ENCODE measurements at regions not wholly inside any gene's neighbourhood (a gene's known extent, or its start where the extent isn't known, plus 50 kb on each side); places are given as distances from the start of the nearest gene placed in this dataset.

DNA sequence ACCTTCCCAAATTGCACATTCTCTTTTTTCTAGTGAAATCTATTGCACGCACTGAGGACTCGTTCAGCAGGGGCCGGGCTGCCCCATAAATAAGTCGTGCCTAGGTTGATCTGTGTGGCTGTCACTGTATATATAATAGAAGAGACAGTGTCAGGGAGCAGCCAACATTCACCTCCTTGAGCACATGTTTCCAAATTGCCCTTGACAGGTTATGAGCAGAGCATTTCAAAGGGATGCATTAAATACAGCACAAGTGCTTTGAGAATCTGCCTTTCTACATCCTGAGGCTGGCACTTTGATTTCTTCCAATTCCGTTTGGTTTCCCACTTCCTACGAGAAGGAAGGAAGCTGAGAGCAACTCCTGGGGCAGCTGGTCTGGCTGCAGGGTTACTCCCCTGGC, 291.2 kb downstream of the NPIPA8 start:
- no peak overlapping the region for H3K27ac Mint-ChIP-seq (ENCODE audit: low read depth)
- no peaks in the 10 kb centered on the region for H3K4me1 Mint-ChIP-seq
- H3K36me3 Mint-ChIP-seq (ENCODE audit: insufficient read depth), result no peaks in the 10 kb centered on the region
- H3K4me3 Mint-ChIP-seq, result no peak overlapping the region
- H3K9me3 Mint-ChIP-seq, result no peaks in the 10 kb centered on the region
- no peak for ATAC-seq (replicated peaks; ENCODE audit: extremely low read depth, poor library complexity, severe bottlenecking)
- DNase-seq (ENCODE audit: low spot score in 2 of 2), result no peak
- H3K27me3 Mint-ChIP-seq, result peaks cover 11% of the 10 kb centered on the region

DNA sequence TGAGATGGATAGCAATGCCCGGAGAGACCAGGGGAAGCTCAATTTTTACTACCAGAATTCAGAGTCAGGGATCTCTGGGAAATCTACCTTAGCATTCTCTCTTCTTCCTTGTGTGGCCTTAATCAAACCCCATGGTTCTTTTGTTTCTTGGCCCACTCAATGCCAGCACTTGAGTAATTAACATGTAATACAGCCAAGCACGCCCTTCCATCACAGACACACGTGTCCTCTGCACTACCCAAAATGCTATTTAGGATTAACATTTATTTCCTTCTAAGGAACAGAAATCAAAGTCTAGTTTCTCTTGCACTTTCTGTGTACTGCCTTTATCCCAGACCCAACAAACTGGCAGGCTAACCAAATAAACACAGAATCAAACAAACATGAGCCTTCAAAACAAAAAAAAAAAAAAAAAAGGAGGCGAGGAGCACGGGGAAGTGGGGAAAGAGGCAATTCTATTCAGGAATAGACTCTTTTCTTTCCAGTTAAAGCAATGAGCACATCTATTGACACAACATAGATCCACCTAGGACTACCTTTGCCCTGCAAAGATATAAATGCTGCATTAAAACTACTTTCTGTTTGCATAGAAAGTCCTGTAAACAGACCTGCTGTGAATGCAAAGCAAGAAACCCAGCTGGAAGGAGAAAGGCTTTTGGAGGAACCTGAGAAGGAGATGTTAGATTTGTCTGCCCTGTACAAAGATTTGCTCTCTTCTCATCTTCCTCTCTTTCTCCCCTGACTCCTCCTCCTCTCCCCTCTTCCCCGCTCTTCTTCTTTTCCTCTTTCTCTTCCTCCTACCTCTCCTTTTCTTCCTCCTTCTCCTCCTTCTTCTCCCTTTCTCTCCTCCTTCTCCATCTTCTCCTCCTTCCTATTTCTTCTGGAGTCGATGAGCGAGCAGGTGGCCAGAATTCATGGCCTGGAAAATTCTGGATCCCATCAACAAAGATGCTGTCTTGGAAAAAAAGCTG, 294.4 kb downstream of the NPIPA8 start:
- DNase-seq (ENCODE audit: low spot score in 2 of 2), result no peak
- Mint-ChIP-seq H3K4me3 (no peak overlapping the region), H3K36me3 (ENCODE audit: insufficient read depth) (no peaks in the 10 kb centered on the region), H3K4me1 (no peaks in the 10 kb centered on the region), H3K9me3 (no peaks in the 10 kb centered on the region), H3K27ac (ENCODE audit: low read depth) (no peak overlapping the region), H3K27me3 (peaks cover 11% of the 10 kb centered on the region)
- ATAC-seq (replicated peaks; ENCODE audit: extremely low read depth, poor library complexity, severe bottlenecking), result no peak

DNA sequence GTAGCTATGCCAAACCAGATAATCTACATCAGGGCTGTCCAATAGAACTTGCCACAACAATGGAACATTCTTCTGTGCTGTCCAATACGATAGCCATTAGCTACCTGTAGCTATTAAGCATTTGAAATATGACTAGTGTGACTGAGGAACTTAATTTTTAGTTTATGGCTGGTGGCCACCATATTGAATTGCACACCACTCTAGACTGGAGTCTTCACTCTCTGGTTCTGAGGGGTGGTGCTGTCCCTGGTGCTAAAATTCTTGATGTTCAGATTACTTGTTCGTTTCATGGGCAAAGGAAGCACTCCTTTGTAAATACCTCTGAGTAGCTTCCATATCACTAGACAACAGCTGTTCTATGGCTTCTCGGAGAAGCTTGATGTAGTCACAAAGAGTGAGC, 296.6 kb downstream of the NPIPA8 start:
- DNase-seq (ENCODE audit: low spot score in 2 of 2) (no peak), ATAC-seq (replicated peaks; ENCODE audit: extremely low read depth, poor library complexity, severe bottlenecking) (no peak)
- Mint-ChIP-seq H3K36me3 (ENCODE audit: insufficient read depth) (no peaks in the 10 kb centered on the region), H3K27me3 (peaks cover 11% of the 10 kb centered on the region), H3K4me1 (no peaks in the 10 kb centered on the region), H3K9me3 (no peaks in the 10 kb centered on the region), H3K4me3 (no peak overlapping the region), H3K27ac (ENCODE audit: low read depth) (no peak overlapping the region)

DNA sequence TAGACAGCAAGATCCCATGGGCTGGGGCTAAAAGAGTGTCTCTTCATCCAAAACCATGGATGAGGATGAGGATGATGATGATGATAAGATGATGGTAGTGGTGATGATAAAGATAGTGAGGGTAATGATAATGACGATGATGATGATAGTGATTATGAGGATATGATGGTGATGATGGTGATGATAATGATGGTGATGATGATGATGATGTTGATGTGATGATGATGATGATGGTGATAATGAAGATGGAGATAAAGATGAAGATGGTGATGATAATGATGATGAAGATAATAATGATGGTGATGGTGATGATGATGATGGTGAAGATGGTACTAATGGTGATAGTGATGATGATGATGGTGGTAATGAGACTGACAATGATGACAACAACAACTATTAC, 299.5 kb downstream of the NPIPA8 start:
- no peak overlapping the region for H3K4me3 Mint-ChIP-seq
- H3K9me3 Mint-ChIP-seq, result no peaks in the 10 kb centered on the region
- H3K27ac Mint-ChIP-seq (ENCODE audit: low read depth), result no peak overlapping the region
- H3K36me3 Mint-ChIP-seq (ENCODE audit: insufficient read depth), result no peaks in the 10 kb centered on the region
- no peak for ATAC-seq (replicated peaks; ENCODE audit: extremely low read depth, poor library complexity, severe bottlenecking)
- DNase-seq (ENCODE audit: low spot score in 2 of 2), result no peak
- H3K4me1 Mint-ChIP-seq, result no peaks in the 10 kb centered on the region
- H3K27me3 Mint-ChIP-seq, result peaks cover 7% of the 10 kb centered on the region

DNA sequence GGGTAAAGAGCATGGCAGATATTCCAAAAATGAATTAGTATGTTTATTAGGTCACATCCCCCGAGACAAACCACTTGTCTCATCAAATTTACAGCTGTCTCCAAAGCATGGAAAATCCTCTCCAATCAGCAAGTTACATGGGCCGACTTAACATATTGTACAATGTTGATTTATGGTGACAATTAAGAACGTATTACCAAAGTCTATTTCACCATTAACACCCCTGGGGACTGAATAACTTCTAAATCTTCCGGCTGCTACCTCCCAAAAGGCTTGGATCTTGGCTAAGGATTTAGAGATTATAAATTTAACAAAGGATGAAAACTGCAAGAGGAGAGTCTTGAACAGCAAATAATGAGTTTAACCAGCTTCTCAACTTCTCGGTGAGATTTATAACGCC, 311.9 kb downstream of the NPIPA8 start:
- DNase-seq (ENCODE audit: low spot score in 2 of 2) (no peak), ATAC-seq (replicated peaks; ENCODE audit: extremely low read depth, poor library complexity, severe bottlenecking) (no peak)
- H3K36me3 Mint-ChIP-seq (ENCODE audit: insufficient read depth), result no peaks in the 10 kb centered on the region
- peaks cover 29% of the 10 kb centered on the region for H3K27me3 Mint-ChIP-seq
- no peak overlapping the region for H3K27ac Mint-ChIP-seq (ENCODE audit: low read depth)
- no peak overlapping the region for H3K4me3 Mint-ChIP-seq
- no peaks in the 10 kb centered on the region for H3K9me3 Mint-ChIP-seq
- H3K4me1 Mint-ChIP-seq, result no peaks in the 10 kb centered on the region

DNA sequence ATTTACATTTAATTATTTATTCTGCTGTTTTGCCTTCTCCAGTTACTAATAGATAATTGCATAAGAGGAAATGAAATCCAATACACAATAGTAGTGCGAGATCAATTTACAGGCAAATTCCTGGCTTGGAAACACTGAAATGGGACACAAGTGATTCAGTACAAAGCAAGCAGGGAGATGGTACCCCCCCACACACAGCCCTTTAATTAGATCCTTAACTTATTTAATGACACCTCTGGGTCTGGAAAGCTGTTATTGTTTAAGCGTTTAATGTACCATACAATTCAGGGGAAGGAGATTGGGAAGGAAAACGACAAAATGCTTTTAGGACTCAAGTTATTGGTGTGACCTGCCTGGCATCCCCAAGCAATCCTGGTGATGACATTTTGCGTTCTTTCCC, 318.2 kb downstream of the NPIPA8 start:
- Mint-ChIP-seq H3K4me1 (no peaks in the 10 kb centered on the region), H3K9me3 (no peaks in the 10 kb centered on the region), H3K27me3 (peaks cover 15% of the 10 kb centered on the region), H3K36me3 (ENCODE audit: insufficient read depth) (no peaks in the 10 kb centered on the region), H3K4me3 (no peak overlapping the region), H3K27ac (ENCODE audit: low read depth) (no peak overlapping the region)
- ATAC-seq (replicated peaks; ENCODE audit: extremely low read depth, poor library complexity, severe bottlenecking) (no peak), DNase-seq (ENCODE audit: low spot score in 2 of 2) (no peak)

DNA sequence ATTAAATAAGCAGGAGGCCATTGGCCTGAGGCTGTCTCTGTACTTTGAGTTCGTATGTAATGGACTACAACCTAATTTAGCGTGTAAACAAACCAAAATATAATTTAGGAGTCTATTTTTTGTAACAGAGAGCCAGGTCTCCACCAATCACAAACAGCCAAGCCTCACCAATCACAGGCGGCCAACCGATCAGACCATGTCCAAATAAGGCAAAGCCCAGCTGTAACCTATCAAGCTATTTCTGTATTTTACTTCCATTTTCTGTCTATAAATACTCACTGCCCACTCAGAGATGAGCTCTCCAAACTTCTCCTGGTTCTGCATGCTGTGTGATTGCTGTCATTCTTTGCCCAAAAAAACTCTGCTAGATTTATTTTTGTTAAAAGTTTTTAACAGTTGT, 322.7 kb downstream of the NPIPA8 start:
- Mint-ChIP-seq H3K4me1 (no peaks in the 10 kb centered on the region), H3K36me3 (ENCODE audit: insufficient read depth) (no peaks in the 10 kb centered on the region), H3K27me3 (peaks cover 14% of the 10 kb centered on the region), H3K4me3 (no peak overlapping the region), H3K27ac (ENCODE audit: low read depth) (no peak overlapping the region), H3K9me3 (no peaks in the 10 kb centered on the region)
- no peak for DNase-seq (ENCODE audit: low spot score in 2 of 2)
- no peak for ATAC-seq (replicated peaks; ENCODE audit: extremely low read depth, poor library complexity, severe bottlenecking)

DNA sequence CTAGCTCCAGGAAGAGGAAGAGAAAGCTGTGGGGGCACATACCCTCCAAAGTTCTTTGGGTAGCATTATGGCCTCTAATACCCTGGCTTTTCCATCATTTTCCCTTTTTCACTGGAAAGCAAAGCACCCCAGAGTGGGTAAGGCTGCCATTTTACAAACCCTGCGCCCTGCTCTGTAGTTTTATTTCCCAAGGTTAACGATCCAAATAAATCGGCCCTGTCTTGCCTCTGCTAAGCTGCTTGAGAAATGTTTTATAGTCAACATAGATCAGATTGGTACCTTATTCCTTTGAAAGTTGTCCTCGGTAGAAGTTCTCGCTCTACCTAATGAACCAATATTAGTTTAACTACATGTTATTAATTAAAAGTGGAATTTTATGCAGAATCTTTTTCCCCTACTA, 328.2 kb downstream of the NPIPA8 start:
- no peak overlapping the region for H3K27ac Mint-ChIP-seq (ENCODE audit: low read depth)
- no peak for ATAC-seq (replicated peaks; ENCODE audit: extremely low read depth, poor library complexity, severe bottlenecking)
- no peaks in the 10 kb centered on the region for H3K4me1 Mint-ChIP-seq
- peaks cover 19% of the 10 kb centered on the region for H3K27me3 Mint-ChIP-seq
- DNase-seq (ENCODE audit: low spot score in 2 of 2), result no peak
- H3K9me3 Mint-ChIP-seq, result no peaks in the 10 kb centered on the region
- no peak overlapping the region for H3K4me3 Mint-ChIP-seq
- H3K36me3 Mint-ChIP-seq (ENCODE audit: insufficient read depth), result no peaks in the 10 kb centered on the region

DNA sequence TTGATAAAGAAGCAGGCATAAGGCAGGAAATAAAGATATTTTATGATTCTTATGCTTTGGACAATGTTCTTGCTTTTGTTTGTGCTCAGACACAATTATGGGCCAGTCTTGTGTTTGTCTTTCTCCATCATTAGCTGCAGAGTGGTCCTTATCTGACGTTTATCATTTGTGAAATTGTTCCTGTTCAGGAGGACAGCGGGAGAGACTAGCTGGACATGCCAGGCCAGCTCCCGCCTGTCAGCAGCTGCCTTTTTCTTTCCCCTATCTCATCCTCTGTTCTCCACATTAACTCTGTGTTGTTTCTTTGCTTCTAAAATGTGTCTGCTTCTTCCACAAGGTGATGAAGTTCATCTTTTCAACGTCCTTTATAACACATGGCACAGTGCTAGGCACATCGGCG, 333.5 kb downstream of the NPIPA8 start:
- no peak for ATAC-seq (replicated peaks; ENCODE audit: extremely low read depth, poor library complexity, severe bottlenecking)
- Mint-ChIP-seq H3K27me3 (peaks cover 9% of the 10 kb centered on the region), H3K4me1 (no peaks in the 10 kb centered on the region), H3K27ac (ENCODE audit: low read depth) (no peak overlapping the region), H3K9me3 (no peaks in the 10 kb centered on the region), H3K36me3 (ENCODE audit: insufficient read depth) (peaks cover 1% of the 10 kb centered on the region), H3K4me3 (no peak overlapping the region)
- DNase-seq (ENCODE audit: low spot score in 2 of 2), result no peak

DNA sequence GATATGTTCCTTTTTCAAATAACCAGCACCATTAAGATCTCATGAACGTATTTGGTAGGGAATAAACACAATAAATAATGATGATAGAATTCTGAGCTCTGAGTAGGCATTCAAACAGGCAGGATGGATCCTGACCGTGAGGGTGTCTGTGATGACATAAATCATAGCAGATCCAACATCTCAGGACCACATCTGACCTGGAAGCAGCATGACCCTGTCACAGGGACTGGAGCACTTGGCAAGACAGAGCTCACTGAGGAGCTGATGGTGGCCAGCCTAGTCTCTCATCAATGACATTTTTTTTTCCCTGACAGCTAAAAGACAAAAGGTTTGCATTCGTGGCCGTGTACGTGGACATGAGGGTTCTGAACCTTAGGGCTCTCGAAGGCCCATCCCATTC, 337.5 kb downstream of the NPIPA8 start:
- Mint-ChIP-seq H3K9me3 (no peaks in the 10 kb centered on the region), H3K36me3 (ENCODE audit: insufficient read depth) (peaks cover 1% of the 10 kb centered on the region), H3K4me3 (no peak overlapping the region), H3K4me1 (no peaks in the 10 kb centered on the region), H3K27me3 (peaks cover 11% of the 10 kb centered on the region), H3K27ac (ENCODE audit: low read depth) (no peak overlapping the region)
- ATAC-seq (replicated peaks; ENCODE audit: extremely low read depth, poor library complexity, severe bottlenecking), result no peak
- DNase-seq (ENCODE audit: low spot score in 2 of 2), result no peak

DNA sequence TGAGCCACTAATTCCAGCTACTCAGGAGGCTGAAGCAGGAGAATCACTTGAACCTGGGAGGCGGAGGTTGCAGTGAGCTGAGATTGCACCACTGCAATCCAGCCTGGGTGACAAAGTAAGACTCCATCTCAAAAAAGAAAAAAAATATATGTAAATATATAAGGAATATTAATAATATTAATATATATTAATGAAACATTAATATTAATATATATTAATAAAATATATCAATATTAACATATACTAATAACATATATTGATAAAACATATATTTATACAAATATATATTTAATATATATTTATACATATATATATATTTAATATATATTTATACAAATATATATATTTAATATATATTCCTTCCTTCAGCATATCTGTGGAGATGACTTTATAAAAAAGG, 338.0 kb downstream of the NPIPA8 start:
- ATAC-seq (replicated peaks; ENCODE audit: extremely low read depth, poor library complexity, severe bottlenecking) (no peak), DNase-seq (ENCODE audit: low spot score in 2 of 2) (no peak)
- no peak overlapping the region for H3K27ac Mint-ChIP-seq (ENCODE audit: low read depth)
- no peaks in the 10 kb centered on the region for H3K4me1 Mint-ChIP-seq
- peaks cover 14% of the 10 kb centered on the region for H3K27me3 Mint-ChIP-seq
- no peaks in the 10 kb centered on the region for H3K9me3 Mint-ChIP-seq
- peaks cover 1% of the 10 kb centered on the region for H3K36me3 Mint-ChIP-seq (ENCODE audit: insufficient read depth)
- H3K4me3 Mint-ChIP-seq, result no peak overlapping the region

DNA sequence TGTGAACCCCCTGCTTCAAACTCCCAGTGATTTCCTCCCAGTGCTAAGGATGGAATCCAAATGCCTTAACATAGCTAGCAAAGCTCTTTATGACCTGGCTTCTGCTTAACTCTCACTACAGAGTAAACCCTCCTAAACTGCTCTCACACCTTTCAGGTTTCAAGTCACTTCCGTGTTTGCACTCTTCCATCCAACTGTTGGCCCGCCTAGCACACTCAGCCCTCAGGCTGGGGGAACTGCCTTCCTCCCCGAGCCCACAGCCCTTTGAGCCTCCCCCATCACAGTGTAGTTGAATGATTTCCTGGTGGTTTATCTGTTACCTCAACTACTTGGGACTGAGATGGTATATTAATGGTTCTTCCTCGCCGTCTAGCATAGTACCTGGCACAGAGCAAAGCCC, 342.5 kb downstream of the NPIPA8 start:
- Mint-ChIP-seq H3K9me3 (no peaks in the 10 kb centered on the region), H3K27me3 (peaks cover 36% of the 10 kb centered on the region), H3K27ac (ENCODE audit: low read depth) (no peak overlapping the region), H3K36me3 (ENCODE audit: insufficient read depth) (peaks cover under 1% of the 10 kb centered on the region), H3K4me3 (no peak overlapping the region), H3K4me1 (no peaks in the 10 kb centered on the region)
- ATAC-seq (replicated peaks; ENCODE audit: extremely low read depth, poor library complexity, severe bottlenecking), result no peak
- DNase-seq (ENCODE audit: low spot score in 2 of 2), result no peak

DNA sequence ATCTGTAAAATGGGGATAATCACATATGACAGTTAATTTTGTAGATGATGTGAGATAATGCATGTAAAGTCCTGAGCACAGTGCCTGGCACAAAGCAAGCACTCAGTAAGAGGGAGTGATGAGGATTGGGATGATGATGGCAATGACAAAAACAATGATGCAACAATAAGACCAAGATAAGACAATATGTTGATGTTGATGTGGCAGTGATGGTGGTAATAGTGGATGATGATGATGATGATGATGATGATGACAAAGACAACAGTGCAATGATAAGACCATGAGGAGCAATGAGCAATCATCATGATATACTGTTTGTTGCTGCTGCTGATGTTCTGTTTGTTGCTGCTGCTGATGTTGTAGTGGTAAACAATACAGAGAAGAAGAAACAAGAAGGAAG, 344.1 kb downstream of the NPIPA8 start:
- ATAC-seq (replicated peaks; ENCODE audit: extremely low read depth, poor library complexity, severe bottlenecking) (no peak), DNase-seq (ENCODE audit: low spot score in 2 of 2) (no peak)
- Mint-ChIP-seq H3K36me3 (ENCODE audit: insufficient read depth) (peaks cover 2% of the 10 kb centered on the region), H3K4me1 (no peaks in the 10 kb centered on the region), H3K27ac (ENCODE audit: low read depth) (no peak overlapping the region), H3K9me3 (no peaks in the 10 kb centered on the region), H3K4me3 (no peak overlapping the region), H3K27me3 (peaks cover 41% of the 10 kb centered on the region)

All from central memory CD8-positive, alpha-beta T cell (primary cell).